DND-41 (cell line): ENCODE measurements at regions not wholly inside any gene's neighbourhood (a gene's known extent, or its start where the extent isn't known, plus 50 kb on each side); places are given as distances from the start of the nearest gene placed in this dataset.

Experiments used
- EZH2 ChIP-seq: IDR thresholded peaks from 3 replicates; pipeline ENCODE4 v1.6.1; 2012; ENCODE audit warnings: borderline replicate concordance, low read depth, mild to moderate bottlenecking, moderate library complexity, low read length, inconsistent platforms; ENCODE audit not compliant: severe bottlenecking
- TF ChIP-seq, protein P1 (sequence below): IDR thresholded peaks from 2 replicates; pipeline ENCODE4 v1.5.1; 2012; ENCODE audit warnings: borderline replicate concordance, low read length, moderate library complexity, mild to moderate bottlenecking; ENCODE audit not compliant: poor library complexity, severe bottlenecking; ENCODE audit errors: extremely low read depth

DNA sequence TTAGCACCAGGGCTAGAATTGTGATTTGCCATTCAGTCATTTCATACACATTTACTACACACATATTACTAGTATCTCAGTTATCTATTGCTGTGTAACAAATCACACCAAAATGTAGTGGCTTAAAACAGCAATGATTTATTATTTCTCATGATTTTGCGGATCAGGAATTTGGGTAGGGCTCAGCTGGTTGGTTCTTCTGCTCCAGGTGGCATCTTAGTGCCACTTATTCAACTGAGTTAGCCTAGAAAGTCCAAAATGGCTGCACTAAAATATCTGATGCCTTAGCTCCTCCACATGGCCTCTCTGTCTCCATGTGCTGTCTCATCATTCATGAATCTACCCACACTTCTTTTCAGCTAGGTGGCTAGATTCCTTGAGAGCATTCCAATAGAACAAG, 107.1 kb downstream of the ZFP36L2 start:
- TF ChIP-seq EZH2 = no peak
- TF ChIP-seq, protein P1, sequence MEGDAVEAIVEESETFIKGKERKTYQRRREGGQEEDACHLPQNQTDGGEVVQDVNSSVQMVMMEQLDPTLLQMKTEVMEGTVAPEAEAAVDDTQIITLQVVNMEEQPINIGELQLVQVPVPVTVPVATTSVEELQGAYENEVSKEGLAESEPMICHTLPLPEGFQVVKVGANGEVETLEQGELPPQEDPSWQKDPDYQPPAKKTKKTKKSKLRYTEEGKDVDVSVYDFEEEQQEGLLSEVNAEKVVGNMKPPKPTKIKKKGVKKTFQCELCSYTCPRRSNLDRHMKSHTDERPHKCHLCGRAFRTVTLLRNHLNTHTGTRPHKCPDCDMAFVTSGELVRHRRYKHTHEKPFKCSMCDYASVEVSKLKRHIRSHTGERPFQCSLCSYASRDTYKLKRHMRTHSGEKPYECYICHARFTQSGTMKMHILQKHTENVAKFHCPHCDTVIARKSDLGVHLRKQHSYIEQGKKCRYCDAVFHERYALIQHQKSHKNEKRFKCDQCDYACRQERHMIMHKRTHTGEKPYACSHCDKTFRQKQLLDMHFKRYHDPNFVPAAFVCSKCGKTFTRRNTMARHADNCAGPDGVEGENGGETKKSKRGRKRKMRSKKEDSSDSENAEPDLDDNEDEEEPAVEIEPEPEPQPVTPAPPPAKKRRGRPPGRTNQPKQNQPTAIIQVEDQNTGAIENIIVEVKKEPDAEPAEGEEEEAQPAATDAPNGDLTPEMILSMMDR = no peak
